ENCODE measurements at regions not wholly inside any gene's neighbourhood (a gene's known extent, or its start where the extent isn't known, plus 50 kb on each side); places are given as distances from the start of the nearest gene placed in this dataset.

- Histone ChIP-seq H3K27ac (ENCODE audit: poor library complexity, severe bottlenecking) (no peak overlapping the region), H3K4me1 (ENCODE audit: insufficient read depth, poor library complexity, severe bottlenecking) (peaks cover 24% of the 10 kb centered on the region), H3K27me3 (ENCODE audit: insufficient read depth, poor library complexity, severe bottlenecking) (no peaks in the 10 kb centered on the region), H3K9me3 (ENCODE audit: severe bottlenecking) (no peaks in the 10 kb centered on the region), H3K36me3 (ENCODE audit: low read depth) (no peaks in the 10 kb centered on the region), H3K4me3 (ENCODE audit: severe bottlenecking) (no peak overlapping the region)
- no peak for ATAC-seq (ENCODE audit: low read depth)
- no peak for TF ChIP-seq CTCF (IDR thresholded peaks at IDR 0.05; ENCODE audit: poor library complexity, severe bottlenecking)
- no peak for DNase-seq (ENCODE audit: low spot score)
Measured at GRCh38 chr9:90016272-90016671, 411.5 kb downstream of the GADD45G start.

GRCh38 chr9:90017679-90018078, 412.9 kb downstream of the GADD45G start:
- Histone ChIP-seq H3K4me1 (ENCODE audit: insufficient read depth, poor library complexity, severe bottlenecking) (peaks cover 24% of the 10 kb centered on the region), H3K36me3 (ENCODE audit: low read depth) (no peaks in the 10 kb centered on the region), H3K27me3 (ENCODE audit: insufficient read depth, poor library complexity, severe bottlenecking) (no peaks in the 10 kb centered on the region), H3K4me3 (ENCODE audit: severe bottlenecking) (no peak overlapping the region), H3K27ac (ENCODE audit: poor library complexity, severe bottlenecking) (no peak overlapping the region), H3K9me3 (ENCODE audit: severe bottlenecking) (no peaks in the 10 kb centered on the region)
- DNase-seq (ENCODE audit: low spot score) (no peak), ATAC-seq (ENCODE audit: low read depth) (no peak)
- no peak for TF ChIP-seq CTCF (IDR thresholded peaks at IDR 0.05; ENCODE audit: poor library complexity, severe bottlenecking)

GRCh38 chr9:90018688-90019087, 413.9 kb downstream of the GADD45G start:
- Histone ChIP-seq H3K4me1 (ENCODE audit: insufficient read depth, poor library complexity, severe bottlenecking) (peaks cover 24% of the 10 kb centered on the region), H3K27ac (ENCODE audit: poor library complexity, severe bottlenecking) (no peak overlapping the region), H3K9me3 (ENCODE audit: severe bottlenecking) (no peaks in the 10 kb centered on the region), H3K36me3 (ENCODE audit: low read depth) (no peaks in the 10 kb centered on the region), H3K4me3 (ENCODE audit: severe bottlenecking) (no peak overlapping the region), H3K27me3 (ENCODE audit: insufficient read depth, poor library complexity, severe bottlenecking) (no peaks in the 10 kb centered on the region)
- no peak for ATAC-seq (ENCODE audit: low read depth)
- no peak for TF ChIP-seq CTCF (IDR thresholded peaks at IDR 0.05; ENCODE audit: poor library complexity, severe bottlenecking)
- no peak for DNase-seq (ENCODE audit: low spot score)

GRCh38 chr9:90019626-90020025, 414.8 kb downstream of the GADD45G start:
- DNase-seq (ENCODE audit: low spot score), result no peak
- TF ChIP-seq CTCF (IDR thresholded peaks at IDR 0.05; ENCODE audit: poor library complexity, severe bottlenecking), result no peak
- Histone ChIP-seq H3K27me3 (ENCODE audit: insufficient read depth, poor library complexity, severe bottlenecking) (no peaks in the 10 kb centered on the region), H3K36me3 (ENCODE audit: low read depth) (no peaks in the 10 kb centered on the region), H3K9me3 (ENCODE audit: severe bottlenecking) (no peaks in the 10 kb centered on the region), H3K27ac (ENCODE audit: poor library complexity, severe bottlenecking) (peak overlapping the region; percentile 53), H3K4me1 (ENCODE audit: insufficient read depth, poor library complexity, severe bottlenecking) (peaks cover 18% of the 10 kb centered on the region), H3K4me3 (ENCODE audit: severe bottlenecking) (no peak overlapping the region)
- no peak for ATAC-seq (ENCODE audit: low read depth)

- ATAC-seq (ENCODE audit: low read depth) (peak; percentile 86), DNase-seq (ENCODE audit: low spot score) (no peak)
- no peaks in the 10 kb centered on the region for H3K27me3 ChIP-seq (ENCODE audit: insufficient read depth, poor library complexity, severe bottlenecking)
- no peaks in the 10 kb centered on the region for H3K36me3 ChIP-seq (ENCODE audit: low read depth)
- H3K4me3 ChIP-seq (ENCODE audit: severe bottlenecking), result no peak overlapping the region
- peak overlapping the region; percentile 53 for H3K27ac ChIP-seq (ENCODE audit: poor library complexity, severe bottlenecking)
- no peaks in the 10 kb centered on the region for H3K9me3 ChIP-seq (ENCODE audit: severe bottlenecking)
- H3K4me1 ChIP-seq (ENCODE audit: insufficient read depth, poor library complexity, severe bottlenecking), result peaks cover 12% of the 10 kb centered on the region
- TF ChIP-seq CTCF (IDR thresholded peaks at IDR 0.05; ENCODE audit: poor library complexity, severe bottlenecking), result no peak
Measured at GRCh38 chr9:90020276-90020871, 415.6 kb downstream of the GADD45G start.
